ENCODE measurements at regions not wholly inside any gene's neighbourhood (a gene's known extent, or its start where the extent isn't known, plus 50 kb on each side); places are given as distances from the start of the nearest gene placed in this dataset.

GRCh38 chr4:110770353-110770752 is 147.5 kb upstream of the PITX2 start:
- TF ChIP-seq FOXK2 (IDR thresholded peaks at IDR 0.05): no peak
- TF ChIP-seq NFRKB (IDR thresholded peaks at IDR 0.05): no peak
- no peak for TF ChIP-seq ZNF384 (IDR thresholded peaks at IDR 0.05)
- TF ChIP-seq FOXM1 (IDR thresholded peaks at IDR 0.05; ENCODE audit: borderline replicate concordance): no peak
- TF ChIP-seq SP1 (IDR thresholded peaks at IDR 0.05): no peak
- no peak for TF ChIP-seq FOXA1 (IDR thresholded peaks at IDR 0.05)
- TF ChIP-seq CTBP1 (IDR thresholded peaks at IDR 0.05; ENCODE audit: borderline replicate concordance): no peak

All from HEK293T (cell line).